ENCODE measurements at regions not wholly inside any gene's neighbourhood (a gene's known extent, or its start where the extent isn't known, plus 50 kb on each side); places are given as distances from the start of the nearest gene placed in this dataset.

DNA sequence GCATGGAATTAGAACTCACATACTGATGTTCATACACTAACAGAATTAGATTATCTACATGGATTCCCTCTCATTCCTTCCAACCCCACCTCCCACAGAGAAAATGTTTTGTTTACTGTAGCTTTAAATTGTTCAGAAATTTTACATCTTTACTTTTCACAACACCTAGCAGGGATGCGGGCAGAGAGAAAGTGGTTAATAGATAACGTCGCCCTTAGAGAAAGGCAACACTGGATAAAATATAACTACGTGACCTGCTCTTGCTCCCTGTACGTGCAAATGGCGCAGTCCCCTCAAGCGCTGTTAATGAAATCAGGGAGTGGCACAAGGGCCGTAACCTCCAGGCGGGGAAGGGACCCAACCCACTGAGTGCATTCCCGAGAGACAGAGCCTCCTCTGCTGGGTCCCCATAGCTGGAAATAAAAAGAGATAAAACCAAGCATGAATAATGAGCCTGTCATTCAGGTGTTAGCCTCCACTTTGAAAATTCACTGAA is 125.3 kb upstream of the DAPK1 start:
- TF ChIP-seq, protein P1, sequence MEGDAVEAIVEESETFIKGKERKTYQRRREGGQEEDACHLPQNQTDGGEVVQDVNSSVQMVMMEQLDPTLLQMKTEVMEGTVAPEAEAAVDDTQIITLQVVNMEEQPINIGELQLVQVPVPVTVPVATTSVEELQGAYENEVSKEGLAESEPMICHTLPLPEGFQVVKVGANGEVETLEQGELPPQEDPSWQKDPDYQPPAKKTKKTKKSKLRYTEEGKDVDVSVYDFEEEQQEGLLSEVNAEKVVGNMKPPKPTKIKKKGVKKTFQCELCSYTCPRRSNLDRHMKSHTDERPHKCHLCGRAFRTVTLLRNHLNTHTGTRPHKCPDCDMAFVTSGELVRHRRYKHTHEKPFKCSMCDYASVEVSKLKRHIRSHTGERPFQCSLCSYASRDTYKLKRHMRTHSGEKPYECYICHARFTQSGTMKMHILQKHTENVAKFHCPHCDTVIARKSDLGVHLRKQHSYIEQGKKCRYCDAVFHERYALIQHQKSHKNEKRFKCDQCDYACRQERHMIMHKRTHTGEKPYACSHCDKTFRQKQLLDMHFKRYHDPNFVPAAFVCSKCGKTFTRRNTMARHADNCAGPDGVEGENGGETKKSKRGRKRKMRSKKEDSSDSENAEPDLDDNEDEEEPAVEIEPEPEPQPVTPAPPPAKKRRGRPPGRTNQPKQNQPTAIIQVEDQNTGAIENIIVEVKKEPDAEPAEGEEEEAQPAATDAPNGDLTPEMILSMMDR (IDR thresholded peaks at IDR 0.05), result no peak
- no peak for TF ChIP-seq POLR2AphosphoS5 (IDR thresholded peaks at IDR 0.05)

Measured in esophagus muscularis mucosa (tissue), 3 donors.